ENCODE measurements at regions not wholly inside any gene's neighbourhood (a gene's known extent, or its start where the extent isn't known, plus 50 kb on each side); places are given as distances from the start of the nearest gene placed in this dataset.

GRCh38 chr12:125689576-125690410 lies 624.6 kb downstream of the AACS start:
- TF ChIP-seq CTCF (conservative IDR thresholded peaks at IDR 0.05) (no peak), ZFX (IDR thresholded peaks at IDR 0.05) (no peak)
